Type B pancreatic cell (in vitro differentiated cells): ENCODE measurements at regions not wholly inside any gene's neighbourhood (a gene's known extent, or its start where the extent isn't known, plus 50 kb on each side); places are given as distances from the start of the nearest gene placed in this dataset.

Source experiments
- DNase-seq: peaks from one replicate; pipeline ENCODE4 v3.0.0; 2021; ENCODE audit warnings: mixed read lengths; ENCODE audit not compliant: unreplicated experiment; ENCODE audit errors: extremely low spot score
- H3K27ac Mint-ChIP-seq: 2 replicates; pipeline ENCODE4 v1.8.0; 2021; ENCODE audit warnings: mild to moderate bottlenecking, mixed read lengths
- H3K27me3 Mint-ChIP-seq: 2 replicates; pipeline ENCODE4 v1.8.0; 2021; ENCODE audit warnings: mixed read lengths
- H3K36me3 Mint-ChIP-seq: 2 replicates; pipeline ENCODE4 v1.8.0; 2021; ENCODE audit warnings: mixed read lengths
- H3K4me1 Mint-ChIP-seq: one replicate; pipeline ENCODE4 v1.8.0; 2021; ENCODE audit warnings: mixed read lengths; ENCODE audit not compliant: unreplicated experiment
- H3K4me3 Mint-ChIP-seq: 2 replicates; pipeline ENCODE4 v1.8.0; 2021; ENCODE audit warnings: mild to moderate bottlenecking, mixed read lengths
- H3K9me3 Mint-ChIP-seq: 2 replicates; pipeline ENCODE4 v1.8.0; 2021; ENCODE audit warnings: mixed read lengths
- TF ChIP-seq, protein P1 (sequence below): fragments of 200-600 bp; sonication (generic); conservative IDR thresholded peaks from 2 replicates; pipeline ENCODE4 v1.5.0; 2021; ENCODE audit warnings: antibody characterized with exemption, mild to moderate bottlenecking

DNA sequence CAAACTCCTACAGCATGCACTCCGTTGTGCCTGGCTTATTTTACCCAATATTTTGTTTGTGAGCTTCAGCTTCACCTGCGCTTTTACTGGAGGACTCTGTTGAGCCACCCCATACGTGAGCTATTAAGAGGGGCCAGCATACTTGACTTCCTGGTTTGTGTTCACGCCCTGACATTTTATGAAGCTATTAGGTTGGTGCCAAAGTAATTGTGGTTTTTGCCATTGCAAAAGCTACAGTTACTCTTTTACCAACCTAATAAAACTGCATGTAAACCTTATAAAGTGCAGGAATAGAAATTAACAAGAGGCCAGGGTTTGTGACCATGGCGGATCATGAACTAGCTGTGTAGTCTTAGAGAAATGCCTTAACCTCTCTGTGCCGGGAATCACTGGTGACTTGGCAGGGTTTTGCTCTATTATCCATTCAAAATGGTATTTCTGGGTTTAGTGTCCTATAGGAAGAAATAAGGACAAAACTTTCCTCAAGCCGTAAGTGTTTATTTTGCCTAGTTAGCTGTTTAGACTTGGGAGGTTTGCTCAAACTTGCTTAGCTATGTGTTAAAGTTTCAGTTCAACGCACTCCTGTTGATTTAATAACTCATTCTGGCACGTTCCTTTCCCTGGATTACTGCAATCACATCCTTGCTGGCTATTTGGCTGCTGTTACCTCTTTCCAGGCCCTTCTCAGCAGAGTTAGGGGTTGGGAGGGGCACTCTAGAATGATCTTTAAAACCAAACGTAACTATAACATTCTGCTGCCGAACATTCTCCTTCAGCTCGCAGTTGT is 1027.6 kb downstream of the BCL11B start:
- no peaks in the 10 kb centered on the region for H3K9me3 Mint-ChIP-seq
- no peaks in the 10 kb centered on the region for H3K4me1 Mint-ChIP-seq
- TF ChIP-seq, protein P1, sequence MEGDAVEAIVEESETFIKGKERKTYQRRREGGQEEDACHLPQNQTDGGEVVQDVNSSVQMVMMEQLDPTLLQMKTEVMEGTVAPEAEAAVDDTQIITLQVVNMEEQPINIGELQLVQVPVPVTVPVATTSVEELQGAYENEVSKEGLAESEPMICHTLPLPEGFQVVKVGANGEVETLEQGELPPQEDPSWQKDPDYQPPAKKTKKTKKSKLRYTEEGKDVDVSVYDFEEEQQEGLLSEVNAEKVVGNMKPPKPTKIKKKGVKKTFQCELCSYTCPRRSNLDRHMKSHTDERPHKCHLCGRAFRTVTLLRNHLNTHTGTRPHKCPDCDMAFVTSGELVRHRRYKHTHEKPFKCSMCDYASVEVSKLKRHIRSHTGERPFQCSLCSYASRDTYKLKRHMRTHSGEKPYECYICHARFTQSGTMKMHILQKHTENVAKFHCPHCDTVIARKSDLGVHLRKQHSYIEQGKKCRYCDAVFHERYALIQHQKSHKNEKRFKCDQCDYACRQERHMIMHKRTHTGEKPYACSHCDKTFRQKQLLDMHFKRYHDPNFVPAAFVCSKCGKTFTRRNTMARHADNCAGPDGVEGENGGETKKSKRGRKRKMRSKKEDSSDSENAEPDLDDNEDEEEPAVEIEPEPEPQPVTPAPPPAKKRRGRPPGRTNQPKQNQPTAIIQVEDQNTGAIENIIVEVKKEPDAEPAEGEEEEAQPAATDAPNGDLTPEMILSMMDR: no peak
- H3K4me3 Mint-ChIP-seq: no peak overlapping the region
- no peak overlapping the region for H3K27ac Mint-ChIP-seq
- no peak for DNase-seq
- H3K36me3 Mint-ChIP-seq: no peaks in the 10 kb centered on the region
- H3K27me3 Mint-ChIP-seq: no peaks in the 10 kb centered on the region

GRCh38 chr14:98244966-98245569 is 1026.9 kb downstream of the BCL11B start:
- Mint-ChIP-seq H3K27ac (no peak overlapping the region), H3K36me3 (no peaks in the 10 kb centered on the region), H3K4me3 (no peak overlapping the region), H3K27me3 (no peaks in the 10 kb centered on the region), H3K9me3 (no peaks in the 10 kb centered on the region), H3K4me1 (no peaks in the 10 kb centered on the region)
- no peak for DNase-seq
- TF ChIP-seq, protein P1: no peak

GRCh38 chr14:98249057-98249456 is 1022.9 kb downstream of the BCL11B start:
- TF ChIP-seq, protein P1: no peak
- H3K36me3 Mint-ChIP-seq: no peaks in the 10 kb centered on the region
- no peaks in the 10 kb centered on the region for H3K4me1 Mint-ChIP-seq
- no peak overlapping the region for H3K27ac Mint-ChIP-seq
- no peaks in the 10 kb centered on the region for H3K9me3 Mint-ChIP-seq
- no peak for DNase-seq
- no peak overlapping the region for H3K4me3 Mint-ChIP-seq
- H3K27me3 Mint-ChIP-seq: peaks cover 3% of the 10 kb centered on the region

DNA sequence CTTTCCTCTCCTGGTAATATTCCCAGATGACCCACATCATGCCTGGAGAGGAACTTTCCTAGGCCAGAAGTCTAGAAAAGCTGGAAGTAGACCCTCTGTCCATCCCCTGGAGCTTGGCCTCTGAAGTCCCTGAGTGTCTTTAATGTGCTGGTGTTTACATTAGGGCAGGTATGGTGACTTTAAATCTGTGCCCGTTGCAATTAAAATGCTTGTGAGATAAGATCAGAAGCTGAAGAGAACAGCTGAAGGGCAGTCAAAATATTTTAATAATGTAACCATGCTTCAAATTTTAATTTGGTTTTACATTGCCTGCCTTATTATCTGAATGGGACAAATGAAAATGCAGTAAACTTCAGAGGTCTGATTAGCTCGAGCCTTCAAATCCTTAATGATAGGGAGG is 1022.5 kb downstream of the BCL11B start:
- H3K27ac Mint-ChIP-seq: no peak overlapping the region
- TF ChIP-seq, protein P1: no peak
- H3K4me1 Mint-ChIP-seq: no peaks in the 10 kb centered on the region
- H3K4me3 Mint-ChIP-seq: no peak overlapping the region
- H3K27me3 Mint-ChIP-seq: peaks cover 3% of the 10 kb centered on the region
- DNase-seq: no peak
- H3K36me3 Mint-ChIP-seq: no peaks in the 10 kb centered on the region
- H3K9me3 Mint-ChIP-seq: no peaks in the 10 kb centered on the region

DNA sequence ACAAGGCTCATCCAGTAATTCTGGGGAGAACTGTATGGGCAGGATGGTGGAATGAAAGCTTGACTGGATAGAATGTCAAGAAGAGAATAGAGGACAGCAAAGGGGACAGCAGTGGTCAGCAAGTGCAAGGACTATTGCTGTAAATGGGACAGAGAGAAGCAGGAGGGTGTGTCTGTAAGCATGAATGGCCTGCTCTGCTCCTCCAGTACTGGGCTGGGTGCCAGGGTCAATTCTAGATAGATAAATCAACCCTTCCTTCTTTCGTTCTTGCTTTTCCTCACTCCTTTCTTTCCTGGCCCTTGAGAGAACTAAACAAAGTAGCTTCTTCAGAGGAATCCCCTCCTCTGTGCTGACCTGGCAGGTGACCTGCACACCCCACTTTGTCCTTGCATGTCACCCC is 1019.2 kb downstream of the BCL11B start:
- DNase-seq: no peak
- no peaks in the 10 kb centered on the region for H3K9me3 Mint-ChIP-seq
- TF ChIP-seq, protein P1: no peak
- no peaks in the 10 kb centered on the region for H3K4me1 Mint-ChIP-seq
- no peak overlapping the region for H3K27ac Mint-ChIP-seq
- H3K4me3 Mint-ChIP-seq: no peak overlapping the region
- peaks cover 3% of the 10 kb centered on the region for H3K27me3 Mint-ChIP-seq
- no peaks in the 10 kb centered on the region for H3K36me3 Mint-ChIP-seq
